ENCODE measurements at regions not wholly inside any gene's neighbourhood (a gene's known extent, or its start where the extent isn't known, plus 50 kb on each side); places are given as distances from the start of the nearest gene placed in this dataset.

DNA sequence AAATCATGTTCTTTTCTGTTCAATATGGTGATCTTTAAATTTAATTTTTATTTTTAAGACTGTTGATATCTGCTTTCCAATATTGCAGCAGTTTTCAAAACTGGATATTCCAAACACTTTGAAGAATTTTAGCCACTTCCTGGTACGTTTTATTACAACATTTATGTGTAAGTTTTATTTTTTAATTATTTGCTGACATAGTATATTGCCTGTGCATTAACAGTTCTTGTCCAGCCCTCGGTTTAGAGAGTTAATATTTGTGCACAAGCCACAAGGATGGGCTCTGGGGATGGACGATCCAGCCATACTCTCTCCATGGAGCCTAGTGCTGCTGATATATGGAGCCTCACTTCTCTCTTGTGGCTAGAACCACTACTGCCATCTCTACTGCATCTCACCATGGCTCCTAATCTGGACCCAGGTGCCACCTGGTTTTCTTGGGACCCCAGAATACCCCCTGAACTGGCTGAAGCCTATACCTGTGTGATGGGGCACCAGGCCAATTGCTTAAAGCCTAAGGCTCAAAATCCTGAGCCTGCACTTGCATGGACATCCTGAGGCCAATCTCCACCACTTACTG is 262.5 kb downstream of the RASSF9 start:
- TF ChIP-seq POLR2A (IDR thresholded peaks at IDR 0.05), result no peak
- TF ChIP-seq, protein P1, sequence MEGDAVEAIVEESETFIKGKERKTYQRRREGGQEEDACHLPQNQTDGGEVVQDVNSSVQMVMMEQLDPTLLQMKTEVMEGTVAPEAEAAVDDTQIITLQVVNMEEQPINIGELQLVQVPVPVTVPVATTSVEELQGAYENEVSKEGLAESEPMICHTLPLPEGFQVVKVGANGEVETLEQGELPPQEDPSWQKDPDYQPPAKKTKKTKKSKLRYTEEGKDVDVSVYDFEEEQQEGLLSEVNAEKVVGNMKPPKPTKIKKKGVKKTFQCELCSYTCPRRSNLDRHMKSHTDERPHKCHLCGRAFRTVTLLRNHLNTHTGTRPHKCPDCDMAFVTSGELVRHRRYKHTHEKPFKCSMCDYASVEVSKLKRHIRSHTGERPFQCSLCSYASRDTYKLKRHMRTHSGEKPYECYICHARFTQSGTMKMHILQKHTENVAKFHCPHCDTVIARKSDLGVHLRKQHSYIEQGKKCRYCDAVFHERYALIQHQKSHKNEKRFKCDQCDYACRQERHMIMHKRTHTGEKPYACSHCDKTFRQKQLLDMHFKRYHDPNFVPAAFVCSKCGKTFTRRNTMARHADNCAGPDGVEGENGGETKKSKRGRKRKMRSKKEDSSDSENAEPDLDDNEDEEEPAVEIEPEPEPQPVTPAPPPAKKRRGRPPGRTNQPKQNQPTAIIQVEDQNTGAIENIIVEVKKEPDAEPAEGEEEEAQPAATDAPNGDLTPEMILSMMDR (IDR thresholded peaks at IDR 0.05), result no peak

All from sigmoid colon (tissue), 3 donors.